DMS53 treated with DMSO at 0.1 percent for 48 hours (cell line): ENCODE measurements at regions not wholly inside any gene's neighbourhood (a gene's known extent, or its start where the extent isn't known, plus 50 kb on each side); places are given as distances from the start of the nearest gene placed in this dataset.
"Not testable (repeated sequence)": the region's sequence is repeated elsewhere in the genome, so short reads cannot be mapped to it uniquely, and the experiment has no call there.

Experiments used
- DNase-seq: peaks from one replicate; lab custom pipeline; 2025; ENCODE audit not compliant: unreplicated experiment; lab: John Stamatoyannopoulos, UW

- no peak for DNase-seq
Measured at GRCh38 chr10:22875581-22875980, 52.3 kb upstream of the ARMC3 start.

DNA sequence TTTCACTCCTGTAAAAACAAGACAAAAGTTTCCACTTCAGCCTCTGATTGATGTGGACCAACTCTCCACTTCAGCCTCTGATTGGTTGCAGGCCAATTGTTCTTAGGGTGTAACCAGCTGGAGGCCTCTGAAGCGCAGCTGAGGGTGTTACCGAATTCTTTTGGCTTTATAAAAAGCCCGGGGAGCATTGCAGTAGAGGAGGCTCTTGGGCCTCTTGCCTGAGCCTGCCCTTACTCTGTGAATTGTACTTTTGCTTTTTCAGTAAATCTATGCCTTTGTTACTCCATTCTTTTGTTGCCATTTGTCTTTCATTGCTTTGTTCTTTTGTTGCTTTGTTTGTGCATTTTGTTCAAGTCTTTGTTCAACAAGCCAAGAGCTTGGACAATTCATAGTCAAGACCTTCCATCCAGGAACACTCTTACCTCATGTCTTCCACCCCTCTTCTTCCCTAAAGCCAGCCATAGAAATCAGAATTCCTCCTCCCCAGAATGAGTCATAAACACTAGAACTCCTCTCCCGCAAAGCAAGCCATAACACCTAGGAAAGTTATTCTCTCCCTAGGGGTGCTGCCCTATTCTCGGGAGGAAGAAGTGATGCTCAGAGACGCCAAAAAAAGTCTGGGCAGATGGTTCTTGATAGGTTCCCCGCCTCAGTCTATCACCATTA lies 53.5 kb upstream of the ARMC3 start:
- DNase-seq, result no peak

DNA sequence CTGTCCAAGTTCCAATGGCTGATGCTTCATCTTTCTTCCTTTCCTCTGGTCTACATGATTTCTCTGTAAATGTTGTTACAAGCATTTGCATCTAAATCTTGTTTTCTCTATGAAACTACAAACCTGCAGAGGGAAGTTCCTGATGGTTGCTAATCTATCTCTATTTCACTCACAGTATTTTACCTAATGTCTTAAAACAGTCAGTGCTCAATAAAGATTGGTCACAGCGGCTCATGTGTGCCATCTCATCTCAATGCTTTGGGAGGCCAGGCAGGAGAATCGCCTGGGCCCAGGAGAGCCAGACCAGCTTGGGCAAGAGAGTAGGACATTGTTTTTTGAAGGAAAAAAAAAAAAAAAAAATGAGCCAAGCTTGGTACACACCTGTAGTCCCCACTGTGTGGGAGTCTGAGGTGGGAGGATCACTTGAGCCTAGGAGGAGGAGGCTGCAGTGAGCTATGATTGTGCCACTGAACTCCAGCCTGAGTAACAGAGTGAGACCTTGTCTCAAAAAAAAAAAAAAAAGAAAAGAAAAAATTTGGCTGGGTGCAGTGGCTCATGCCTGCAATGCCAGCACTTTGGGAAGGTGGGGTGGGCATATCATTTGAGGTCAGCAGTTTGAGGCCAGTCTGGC lies 71.3 kb upstream of the ARMC3 start:
- DNase-seq, result no peak

DNA sequence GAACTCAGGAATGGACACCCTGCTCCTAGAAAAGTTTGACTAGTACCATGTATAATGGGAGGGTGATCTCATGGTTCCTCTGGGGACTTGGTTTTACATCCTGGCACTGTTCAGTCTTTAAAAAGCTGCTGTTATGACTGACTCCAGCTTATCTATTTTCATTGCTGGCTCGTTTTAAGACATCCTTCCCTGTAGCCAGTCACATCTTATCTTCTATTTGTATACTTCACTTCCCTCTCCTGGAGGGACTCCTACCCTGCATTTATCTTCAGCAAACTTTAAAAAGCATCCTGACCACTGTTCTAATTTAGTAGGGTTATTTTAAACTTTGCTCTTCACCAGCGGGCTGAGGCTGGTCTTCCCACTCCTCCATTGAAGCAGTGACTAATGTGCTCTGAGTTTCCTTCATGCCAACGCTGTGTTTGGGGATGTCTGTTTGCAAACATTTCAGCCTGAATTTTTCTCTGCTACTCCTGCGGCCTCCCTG lies 72.9 kb upstream of the ARMC3 start:
- DNase-seq, result no peak

DNA sequence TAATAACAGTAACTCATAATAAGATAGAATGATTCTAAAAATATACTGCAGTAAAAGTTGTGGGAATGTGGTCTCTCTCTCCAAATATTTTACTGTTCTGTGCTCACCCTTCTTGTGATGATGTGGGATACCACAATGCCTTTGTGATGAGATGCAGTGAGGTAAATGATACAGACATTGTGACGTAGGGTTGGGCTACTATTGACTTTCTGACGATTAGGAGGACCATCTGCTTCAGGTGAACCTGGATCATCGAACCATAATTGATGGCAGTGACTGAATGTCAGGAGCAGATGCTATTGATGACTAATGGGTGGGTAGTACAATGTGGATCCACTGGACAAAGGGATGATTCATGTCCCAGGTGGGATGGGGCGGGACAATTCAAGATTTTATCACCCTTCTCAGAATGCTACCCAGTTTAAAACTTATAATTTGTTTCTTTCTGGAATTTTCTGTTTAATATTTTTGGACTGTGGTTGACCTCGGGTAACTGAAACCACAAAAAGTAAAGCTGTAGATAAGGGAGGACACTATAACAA lies 73.9 kb upstream of the ARMC3 start:
- no peak for DNase-seq

- DNase-seq, result no peak
Measured at GRCh38 chr10:22852712-22853353, 75.0 kb upstream of the ARMC3 start.

DNA sequence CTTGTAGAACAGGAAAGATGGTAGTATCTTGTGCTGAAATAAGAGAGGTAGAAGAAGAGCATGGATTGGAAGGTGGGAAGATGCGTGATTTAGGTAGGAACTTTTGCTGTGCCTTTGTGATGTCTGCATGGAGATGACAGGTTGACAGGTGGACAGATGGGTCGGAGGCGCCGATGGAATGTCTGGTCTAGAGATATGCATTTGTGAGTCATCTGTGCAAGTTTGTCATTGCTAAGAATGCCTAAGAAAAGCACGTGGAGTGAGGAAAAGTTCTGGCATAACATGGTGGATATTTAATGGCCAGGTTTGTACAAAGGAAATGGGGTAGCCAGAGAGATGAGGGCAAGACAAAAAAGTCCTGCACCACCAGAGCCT lies 76.0 kb upstream of the ARMC3 start:
- DNase-seq, result no peak

- DNase-seq, result no peak
Measured at GRCh38 chr10:22850541-22850940, 77.3 kb upstream of the ARMC3 start.

- no peak for DNase-seq
Measured at GRCh38 chr10:22849077-22849805, 78.6 kb upstream of the ARMC3 start.

- no peak for DNase-seq
Measured at GRCh38 chr10:22848509-22848908, 79.3 kb upstream of the ARMC3 start.

DNA sequence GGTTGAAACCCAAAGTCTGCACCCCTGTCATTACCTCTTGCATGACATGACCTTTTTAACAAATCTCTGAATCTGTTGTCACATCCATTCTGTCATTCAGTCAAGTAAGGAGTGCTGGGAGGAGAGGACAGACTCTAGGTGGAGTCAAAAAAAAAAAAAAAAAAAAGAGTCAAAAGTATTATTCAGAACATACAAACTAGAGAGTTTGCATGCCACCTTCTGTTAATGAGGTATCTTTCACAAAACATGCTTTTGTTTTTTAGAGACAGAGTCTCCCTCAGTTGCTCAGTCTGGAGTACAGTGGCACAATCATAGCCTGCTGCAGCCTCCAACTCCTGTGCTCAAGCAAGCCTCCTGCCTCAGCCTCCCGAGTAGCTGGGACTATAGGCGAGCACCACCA lies 81.6 kb upstream of the ARMC3 start:
- DNase-seq, result no peak

GRCh38 chr10:22839639-22840038 lies 88.2 kb upstream of the ARMC3 start:
- no peak for DNase-seq

GRCh38 chr10:22837771-22838170 lies 90.1 kb upstream of the ARMC3 start:
- DNase-seq, result no peak

GRCh38 chr10:22837351-22837750 lies 90.5 kb upstream of the ARMC3 start:
- DNase-seq, result no peak

- no peak for DNase-seq
Measured at GRCh38 chr10:22834471-22834870, 93.4 kb upstream of the ARMC3 start.

DNA sequence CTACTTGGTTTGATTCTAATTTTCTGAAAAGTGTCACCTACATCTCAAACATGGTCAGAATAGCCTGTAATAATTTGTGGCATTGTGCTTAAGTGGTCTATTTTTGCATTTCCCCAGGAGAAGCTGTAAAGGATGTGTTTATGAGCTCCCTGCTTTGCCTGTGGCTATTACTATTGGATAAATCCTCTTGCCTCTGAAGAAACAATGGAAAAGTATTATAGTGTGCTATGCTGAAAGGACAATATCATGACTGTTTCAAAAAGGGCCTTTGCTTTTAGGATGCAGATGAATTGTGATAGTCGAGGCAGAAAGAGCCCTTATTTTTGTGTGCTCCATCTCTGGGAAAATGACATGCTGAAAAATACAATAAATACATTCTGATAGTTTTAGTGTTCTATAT lies 94.1 kb upstream of the ARMC3 start:
- DNase-seq, result no peak

GRCh38 chr10:22833353-22833752 lies 94.5 kb upstream of the ARMC3 start:
- DNase-seq, result no peak

DNA sequence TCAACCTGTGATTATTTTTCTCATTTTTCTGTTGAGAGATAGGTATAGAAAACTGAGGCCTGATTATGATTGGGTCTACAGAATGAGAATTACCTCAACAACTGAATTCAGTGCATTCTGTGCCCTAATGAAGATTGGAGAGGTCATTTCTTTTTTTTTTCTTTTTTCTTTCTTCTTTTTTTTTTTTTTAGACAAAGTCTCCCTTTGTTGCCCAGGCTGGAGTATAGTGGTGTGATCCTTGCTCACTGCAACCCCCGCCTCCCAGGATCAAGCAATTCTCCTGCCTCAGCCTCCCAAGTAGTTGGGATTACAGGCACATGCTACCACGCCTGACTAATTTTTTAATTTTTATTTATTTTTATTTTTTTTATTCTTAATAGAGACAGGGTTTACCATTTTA lies 95.0 kb upstream of the ARMC3 start:
- DNase-seq, result no peak

DNA sequence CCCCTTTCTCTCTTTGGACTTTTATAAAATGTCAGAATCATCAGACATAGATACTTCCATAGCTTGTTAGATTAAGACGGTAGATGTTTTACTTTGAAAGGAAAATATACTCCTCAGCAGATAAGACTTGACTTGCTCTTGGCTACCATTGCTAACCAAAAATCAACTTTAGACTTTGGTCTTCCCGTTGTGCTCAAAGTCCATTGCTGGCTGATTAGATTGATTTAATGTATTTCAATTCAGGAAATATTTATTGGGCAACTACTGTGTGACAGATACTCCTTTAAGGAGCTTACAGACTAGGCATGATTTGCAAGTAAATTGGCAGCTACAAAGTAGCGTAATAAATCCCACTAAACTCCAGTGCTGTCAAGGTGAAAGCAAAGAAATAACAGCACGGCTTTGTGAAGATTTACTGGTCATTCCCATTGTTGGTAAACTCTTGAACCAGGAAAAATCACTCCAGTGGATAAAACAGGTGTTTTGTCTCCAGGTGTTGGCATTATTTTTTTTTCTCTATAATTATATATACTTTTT lies 95.7 kb upstream of the ARMC3 start:
- no peak for DNase-seq

DNA sequence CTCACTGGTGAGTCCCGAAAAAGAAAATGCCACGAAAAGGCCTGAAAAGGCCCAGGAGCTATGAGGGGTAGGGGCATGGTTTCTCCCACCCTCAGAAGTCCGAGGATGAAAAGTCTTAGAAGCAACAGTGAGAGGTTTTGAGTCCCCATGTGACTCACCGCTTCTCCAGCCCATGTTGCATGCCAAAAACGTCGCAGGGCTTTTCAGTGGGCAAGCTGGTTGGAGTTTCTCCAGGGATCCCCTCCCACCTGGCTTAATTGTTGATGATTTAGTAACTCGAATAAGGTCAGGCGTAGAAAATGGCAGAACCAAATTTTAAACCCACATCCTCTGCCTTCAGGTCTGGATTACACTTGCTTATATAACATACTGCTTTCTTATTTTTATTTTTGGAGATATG lies 96.3 kb upstream of the ARMC3 start:
- no peak for DNase-seq

GRCh38 chr10:22828712-22829111 lies 99.1 kb upstream of the ARMC3 start:
- DNase-seq, result not testable (repeated sequence)
